ENCODE measurements at regions not wholly inside any gene's neighbourhood (a gene's known extent, or its start where the extent isn't known, plus 50 kb on each side); places are given as distances from the start of the nearest gene placed in this dataset.

DNA sequence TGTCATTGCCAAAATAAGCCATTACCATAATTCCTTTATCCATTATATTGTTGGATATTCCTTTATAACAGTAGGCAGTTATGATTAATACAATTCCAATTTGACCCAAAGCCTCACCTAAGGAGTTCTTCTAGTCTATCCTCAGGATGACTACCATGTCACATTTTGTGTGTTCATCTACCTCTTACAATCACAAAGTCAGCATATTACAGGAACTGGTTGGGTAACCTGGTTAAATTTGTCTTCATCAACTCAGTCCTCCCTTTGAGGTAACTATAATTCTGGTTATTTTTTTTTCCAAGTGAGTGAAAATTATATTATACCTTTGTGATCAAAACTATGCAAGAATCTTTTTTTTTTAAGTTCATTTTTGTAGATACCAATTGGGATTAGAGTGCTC, 540.5 kb downstream of the BTBD3 start:
- Histone ChIP-seq H3K23me2 (ENCODE audit: insufficient read length, low read depth, low read length, poor library complexity, severe bottlenecking) (no peaks in the 10 kb centered on the region), H2BK15ac (ENCODE audit: low read depth, low read length) (no peak overlapping the region), H3K4me1 (ENCODE audit: insufficient read depth, low read length) (no peaks in the 10 kb centered on the region), H3K4ac (ENCODE audit: low read depth, low read length) (no peak overlapping the region), H2AFZ (ENCODE audit: low read length) (no peak overlapping the region), H4K5ac (ENCODE audit: insufficient read length, low read depth, low read length) (no peak overlapping the region), H3K27me3 (ENCODE audit: insufficient read depth, low read length) (no peaks in the 10 kb centered on the region), H3K9me3 (ENCODE audit: control insufficient read depth, low read depth, low read length) (no peaks in the 10 kb centered on the region), H2BK12ac (ENCODE audit: insufficient read length, low read depth, low read length) (no peak overlapping the region), H3K18ac (ENCODE audit: insufficient read length, low read depth, low read length) (no peak overlapping the region), H4K8ac (replicated peaks; ENCODE audit: insufficient read length, low read depth, low read length) (no peak overlapping the region), H2BK20ac (ENCODE audit: low read depth, low read length, poor library complexity, severe bottlenecking) (no peak overlapping the region), H4K91ac (ENCODE audit: insufficient read length, low read depth, low read length) (no peak overlapping the region), H3K79me1 (ENCODE audit: insufficient read depth, low read depth, low read length, poor library complexity, severe bottlenecking) (no peaks in the 10 kb centered on the region), H2BK5ac (ENCODE audit: insufficient read length, low read length) (no peak overlapping the region), H3K27ac (ENCODE audit: insufficient read length, low read depth, low read length) (no peak overlapping the region), H2AK5ac (ENCODE audit: insufficient read length, low read length) (no peak overlapping the region), H3K4me2 (ENCODE audit: insufficient read depth, insufficient read length, low read length) (no peak overlapping the region), H3K14ac (ENCODE audit: insufficient read depth, low read length) (no peak overlapping the region), H3K79me2 (ENCODE audit: insufficient read depth, low read length) (no peaks in the 10 kb centered on the region), H3K56ac (ENCODE audit: insufficient read length, low read depth, low read length) (no peak overlapping the region), H3K9ac (ENCODE audit: extremely low read depth, insufficient read length, low read length) (no peak overlapping the region), H3K23ac (ENCODE audit: insufficient read length, low read depth, low read length) (no peak overlapping the region), H2BK120ac (ENCODE audit: low read depth, low read length, poor library complexity, severe bottlenecking) (no peak overlapping the region), H3T11ph (ENCODE audit: low read length) (no peak overlapping the region), H4K20me1 (ENCODE audit: control insufficient read depth, insufficient read depth, insufficient read length) (no peaks in the 10 kb centered on the region)
- TF ChIP-seq, protein P1, sequence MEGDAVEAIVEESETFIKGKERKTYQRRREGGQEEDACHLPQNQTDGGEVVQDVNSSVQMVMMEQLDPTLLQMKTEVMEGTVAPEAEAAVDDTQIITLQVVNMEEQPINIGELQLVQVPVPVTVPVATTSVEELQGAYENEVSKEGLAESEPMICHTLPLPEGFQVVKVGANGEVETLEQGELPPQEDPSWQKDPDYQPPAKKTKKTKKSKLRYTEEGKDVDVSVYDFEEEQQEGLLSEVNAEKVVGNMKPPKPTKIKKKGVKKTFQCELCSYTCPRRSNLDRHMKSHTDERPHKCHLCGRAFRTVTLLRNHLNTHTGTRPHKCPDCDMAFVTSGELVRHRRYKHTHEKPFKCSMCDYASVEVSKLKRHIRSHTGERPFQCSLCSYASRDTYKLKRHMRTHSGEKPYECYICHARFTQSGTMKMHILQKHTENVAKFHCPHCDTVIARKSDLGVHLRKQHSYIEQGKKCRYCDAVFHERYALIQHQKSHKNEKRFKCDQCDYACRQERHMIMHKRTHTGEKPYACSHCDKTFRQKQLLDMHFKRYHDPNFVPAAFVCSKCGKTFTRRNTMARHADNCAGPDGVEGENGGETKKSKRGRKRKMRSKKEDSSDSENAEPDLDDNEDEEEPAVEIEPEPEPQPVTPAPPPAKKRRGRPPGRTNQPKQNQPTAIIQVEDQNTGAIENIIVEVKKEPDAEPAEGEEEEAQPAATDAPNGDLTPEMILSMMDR (conservative IDR thresholded peaks at IDR 0.05) = no peak
- H3K27me3 Mint-ChIP-seq (ENCODE audit: low read depth) = no peaks in the 10 kb centered on the region
- DNase-seq = no peak
- H3K4me3 Mint-ChIP-seq = no peak overlapping the region
- no peaks in the 10 kb centered on the region for H3K36me3 Mint-ChIP-seq (ENCODE audit: insufficient read depth in 1 of 3, low read depth in 3 of 3)
- no peak overlapping the region for H3K27ac Mint-ChIP-seq
- no peaks in the 10 kb centered on the region for H3K4me1 Mint-ChIP-seq
- no peaks in the 10 kb centered on the region for H3K9me3 Mint-ChIP-seq
